NCI-H2107 treated with DMSO at 0.1 percent for 48 hours (cell line): ENCODE measurements at regions not wholly inside any gene's neighbourhood (a gene's known extent, or its start where the extent isn't known, plus 50 kb on each side); places are given as distances from the start of the nearest gene placed in this dataset.

Source experiments
- DNase-seq: peaks from one replicate; lab custom pipeline; 2025; ENCODE audit not compliant: unreplicated experiment; lab: John Stamatoyannopoulos, UW

- DNase-seq, result no peak
Measured at GRCh38 chr3:131151-131888, 65.2 kb upstream of the CHL1 start.

DNA sequence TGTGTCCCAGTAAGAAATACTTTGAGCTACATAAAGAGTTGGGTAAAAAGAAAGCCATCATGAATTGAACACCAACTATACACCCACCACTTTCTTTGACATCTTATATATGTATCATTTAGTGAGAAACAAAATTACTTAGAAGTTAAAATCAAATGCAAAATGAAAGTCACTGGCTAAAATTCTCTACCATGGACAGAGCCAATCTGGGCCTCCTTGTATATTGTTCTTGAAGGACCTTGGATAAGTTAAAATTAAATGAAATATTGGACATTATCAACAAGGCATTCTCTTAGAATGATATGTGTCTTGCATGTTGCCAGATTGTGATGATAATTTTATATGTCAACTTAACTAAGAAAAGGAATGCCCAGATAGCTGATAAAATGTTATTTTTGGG lies 64.2 kb upstream of the CHL1 start:
- DNase-seq, result no peak

DNA sequence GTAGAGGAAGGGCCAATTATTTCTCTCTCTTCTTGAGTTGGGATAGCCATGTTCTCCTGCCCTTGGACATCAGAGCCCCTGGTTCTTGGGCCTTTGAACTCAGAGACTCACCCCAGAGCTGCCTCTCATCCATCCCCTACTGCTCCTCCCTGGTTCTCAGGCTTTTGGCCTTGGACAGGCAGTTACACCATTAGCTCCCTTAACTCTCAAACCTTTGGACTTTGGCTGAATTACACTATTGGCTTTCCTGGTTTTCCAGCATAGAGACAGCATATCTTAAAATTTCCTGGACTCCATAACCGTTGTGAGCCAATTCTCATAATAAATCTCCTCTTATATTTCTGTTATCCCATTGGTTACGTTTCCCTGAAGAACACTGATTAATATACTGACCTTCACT lies 63.7 kb upstream of the CHL1 start:
- DNase-seq, result no peak

GRCh38 chr3:140748-141330 lies 55.7 kb upstream of the CHL1 start:
- no peak for DNase-seq
